ENCODE measurements at regions not wholly inside any gene's neighbourhood (a gene's known extent, or its start where the extent isn't known, plus 50 kb on each side); places are given as distances from the start of the nearest gene placed in this dataset.

- no peak for TF ChIP-seq CTCF (IDR thresholded peaks at IDR 0.05)
- Histone ChIP-seq H3K9me3 (no peaks in the 10 kb centered on the region), H3K36me3 (no peaks in the 10 kb centered on the region), H3K4me3 (no peak overlapping the region), H3K27me3 (no peaks in the 10 kb centered on the region), H3K27ac (no peak overlapping the region), H3K4me1 (no peaks in the 10 kb centered on the region)
- DNase-seq (ENCODE audit: low spot score), result no peak
Observed at GRCh38 chr1:4444086-4444485, 210.3 kb upstream of the AJAP1 start.

- no peak for DNase-seq (ENCODE audit: low spot score)
- TF ChIP-seq CTCF (IDR thresholded peaks at IDR 0.05), result no peak
- no peaks in the 10 kb centered on the region for H3K27me3 ChIP-seq
- no peak overlapping the region for H3K27ac ChIP-seq
- H3K4me1 ChIP-seq, result no peaks in the 10 kb centered on the region
- H3K9me3 ChIP-seq, result no peaks in the 10 kb centered on the region
- no peak overlapping the region for H3K4me3 ChIP-seq
- no peaks in the 10 kb centered on the region for H3K36me3 ChIP-seq
Observed at GRCh38 chr1:4447778-4448420, 206.5 kb upstream of the AJAP1 start.

- DNase-seq (ENCODE audit: low spot score), result no peak
- H3K4me3 ChIP-seq, result no peak overlapping the region
- no peaks in the 10 kb centered on the region for H3K9me3 ChIP-seq
- H3K4me1 ChIP-seq, result no peaks in the 10 kb centered on the region
- no peak for TF ChIP-seq CTCF (IDR thresholded peaks at IDR 0.05)
- no peaks in the 10 kb centered on the region for H3K36me3 ChIP-seq
- H3K27ac ChIP-seq, result no peak overlapping the region
- no peaks in the 10 kb centered on the region for H3K27me3 ChIP-seq
Observed at GRCh38 chr1:4449972-4450371, 204.4 kb upstream of the AJAP1 start.

GRCh38 chr1:4452701-4453100 is 201.7 kb upstream of the AJAP1 start:
- TF ChIP-seq CTCF (IDR thresholded peaks at IDR 0.05), result no peak
- Histone ChIP-seq H3K36me3 (no peaks in the 10 kb centered on the region), H3K27ac (no peak overlapping the region), H3K27me3 (no peaks in the 10 kb centered on the region), H3K4me1 (no peaks in the 10 kb centered on the region), H3K4me3 (no peak overlapping the region), H3K9me3 (no peaks in the 10 kb centered on the region)
- DNase-seq (ENCODE audit: low spot score), result no peak

GRCh38 chr1:4460052-4460451 is 194.4 kb upstream of the AJAP1 start:
- no peak for TF ChIP-seq CTCF (IDR thresholded peaks at IDR 0.05)
- Histone ChIP-seq H3K36me3 (no peaks in the 10 kb centered on the region), H3K27me3 (no peaks in the 10 kb centered on the region), H3K27ac (no peak overlapping the region), H3K4me1 (peaks cover 0 to 10% of the 10 kb centered on the region in 2 donors), H3K9me3 (no peaks in the 10 kb centered on the region), H3K4me3 (no peak overlapping the region)
- no peak for DNase-seq (ENCODE audit: low spot score)

GRCh38 chr1:4460651-4461050 is 193.8 kb upstream of the AJAP1 start:
- Histone ChIP-seq H3K27me3 (no peaks in the 10 kb centered on the region), H3K9me3 (no peaks in the 10 kb centered on the region), H3K4me3 (no peak overlapping the region), H3K36me3 (no peaks in the 10 kb centered on the region), H3K4me1 (peaks cover 0 to 10% of the 10 kb centered on the region in 2 donors), H3K27ac (no peak overlapping the region)
- DNase-seq (ENCODE audit: low spot score), result no peak
- TF ChIP-seq CTCF (IDR thresholded peaks at IDR 0.05), result no peak
